ENCODE measurements at regions not wholly inside any gene's neighbourhood (a gene's known extent, or its start where the extent isn't known, plus 50 kb on each side); places are given as distances from the start of the nearest gene placed in this dataset.

DNA sequence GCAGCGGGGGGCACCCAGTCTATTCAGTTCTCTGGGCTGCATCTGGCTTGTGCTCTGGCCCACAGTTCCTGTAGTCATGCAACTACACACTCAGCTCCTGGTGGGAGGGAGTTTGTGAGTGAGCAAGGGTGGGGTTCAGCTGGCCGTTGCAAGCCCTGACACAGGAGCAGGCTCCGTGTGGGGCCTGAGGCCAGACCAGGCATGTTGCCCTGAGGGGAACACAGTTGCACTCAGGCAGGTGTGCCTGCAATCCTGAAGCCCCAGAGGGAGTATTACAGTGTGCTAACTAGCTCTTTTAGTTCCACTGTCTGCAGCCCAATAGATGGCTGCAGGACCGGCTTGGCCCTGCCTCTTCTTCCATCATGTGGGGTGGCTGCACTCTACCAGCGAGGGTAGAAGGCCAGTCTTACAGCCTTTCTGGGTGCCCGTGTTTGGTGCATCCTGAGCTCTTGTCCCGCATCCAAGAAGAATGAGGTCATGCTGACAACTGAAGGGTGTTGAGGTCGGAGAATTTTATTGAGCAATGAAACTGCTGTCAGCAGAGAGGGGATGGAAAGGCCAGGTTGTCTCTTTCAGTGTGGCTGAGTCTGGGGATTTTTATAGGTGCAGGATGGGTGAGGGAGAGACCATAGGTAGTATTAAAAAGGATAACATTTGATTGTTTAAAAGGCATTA, 49.9 kb upstream of the ELAC2 start:
- TF ChIP-seq, protein P1, sequence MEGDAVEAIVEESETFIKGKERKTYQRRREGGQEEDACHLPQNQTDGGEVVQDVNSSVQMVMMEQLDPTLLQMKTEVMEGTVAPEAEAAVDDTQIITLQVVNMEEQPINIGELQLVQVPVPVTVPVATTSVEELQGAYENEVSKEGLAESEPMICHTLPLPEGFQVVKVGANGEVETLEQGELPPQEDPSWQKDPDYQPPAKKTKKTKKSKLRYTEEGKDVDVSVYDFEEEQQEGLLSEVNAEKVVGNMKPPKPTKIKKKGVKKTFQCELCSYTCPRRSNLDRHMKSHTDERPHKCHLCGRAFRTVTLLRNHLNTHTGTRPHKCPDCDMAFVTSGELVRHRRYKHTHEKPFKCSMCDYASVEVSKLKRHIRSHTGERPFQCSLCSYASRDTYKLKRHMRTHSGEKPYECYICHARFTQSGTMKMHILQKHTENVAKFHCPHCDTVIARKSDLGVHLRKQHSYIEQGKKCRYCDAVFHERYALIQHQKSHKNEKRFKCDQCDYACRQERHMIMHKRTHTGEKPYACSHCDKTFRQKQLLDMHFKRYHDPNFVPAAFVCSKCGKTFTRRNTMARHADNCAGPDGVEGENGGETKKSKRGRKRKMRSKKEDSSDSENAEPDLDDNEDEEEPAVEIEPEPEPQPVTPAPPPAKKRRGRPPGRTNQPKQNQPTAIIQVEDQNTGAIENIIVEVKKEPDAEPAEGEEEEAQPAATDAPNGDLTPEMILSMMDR (IDR thresholded peaks at IDR 0.05; ENCODE audit: insufficient read depth, low read depth, low read length, missing control alignments): no peak

More for the DNA sequence above, 49.9 kb upstream of the ELAC2 start:
- H3K4me3 ChIP-seq (ENCODE audit: low read length): no peak overlapping the region
- no peak for DNase-seq (ENCODE audit: low read depth)
